Neural cell (in vitro differentiated cells): ENCODE measurements at regions not wholly inside any gene's neighbourhood (a gene's known extent, or its start where the extent isn't known, plus 50 kb on each side); places are given as distances from the start of the nearest gene placed in this dataset.

Source experiments
- POLR2AphosphoS5 ChIP-seq: IDR thresholded peaks from 2 replicates; pipeline ENCODE4 v1.6.1; 2012
- RAD21 ChIP-seq: fragments of 450-650 bp; conservative IDR thresholded peaks from 2 replicates; pipeline ENCODE4 v1.6.1; 2014; ENCODE audit warnings: antibody characterized with exemption, mild to moderate bottlenecking, moderate library complexity
- SMC3 ChIP-seq: fragments of 450-650 bp; conservative IDR thresholded peaks from 2 replicates; pipeline ENCODE4 v1.6.1; 2014; ENCODE audit warnings: antibody characterized with exemption, mild to moderate bottlenecking, moderate library complexity; ENCODE audit not compliant: poor library complexity
- TF ChIP-seq, protein P1 (sequence below): fragments of 450-650 bp; IDR thresholded peaks from 2 replicates; pipeline ENCODE4 v1.5.1; 2014; ENCODE audit warnings: antibody characterized with exemption, mild to moderate bottlenecking, moderate library complexity; ENCODE audit not compliant: poor library complexity, severe bottlenecking

DNA sequence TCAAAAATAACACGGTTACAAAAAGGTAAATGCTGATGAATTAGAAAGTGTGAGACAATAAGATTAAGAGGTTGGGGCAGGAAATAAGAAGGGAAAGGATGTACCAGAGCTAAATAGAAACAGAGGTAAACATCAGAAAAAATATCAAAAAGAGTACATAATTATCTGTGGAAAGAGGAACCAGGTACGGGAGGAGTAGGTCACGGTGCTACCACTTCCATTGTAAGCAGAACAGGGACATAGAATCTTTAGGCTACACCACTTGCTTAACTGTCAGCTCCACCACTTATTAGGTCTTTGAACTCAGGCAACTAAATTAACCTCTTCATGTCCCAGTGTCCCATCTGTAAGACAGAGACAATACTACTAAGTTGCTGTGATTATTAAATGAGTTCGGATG lies 350.3 kb downstream of the LRATD1 start:
- TF ChIP-seq RAD21 (no peak), POLR2AphosphoS5 (no peak), SMC3 (no peak)
- TF ChIP-seq, protein P1, sequence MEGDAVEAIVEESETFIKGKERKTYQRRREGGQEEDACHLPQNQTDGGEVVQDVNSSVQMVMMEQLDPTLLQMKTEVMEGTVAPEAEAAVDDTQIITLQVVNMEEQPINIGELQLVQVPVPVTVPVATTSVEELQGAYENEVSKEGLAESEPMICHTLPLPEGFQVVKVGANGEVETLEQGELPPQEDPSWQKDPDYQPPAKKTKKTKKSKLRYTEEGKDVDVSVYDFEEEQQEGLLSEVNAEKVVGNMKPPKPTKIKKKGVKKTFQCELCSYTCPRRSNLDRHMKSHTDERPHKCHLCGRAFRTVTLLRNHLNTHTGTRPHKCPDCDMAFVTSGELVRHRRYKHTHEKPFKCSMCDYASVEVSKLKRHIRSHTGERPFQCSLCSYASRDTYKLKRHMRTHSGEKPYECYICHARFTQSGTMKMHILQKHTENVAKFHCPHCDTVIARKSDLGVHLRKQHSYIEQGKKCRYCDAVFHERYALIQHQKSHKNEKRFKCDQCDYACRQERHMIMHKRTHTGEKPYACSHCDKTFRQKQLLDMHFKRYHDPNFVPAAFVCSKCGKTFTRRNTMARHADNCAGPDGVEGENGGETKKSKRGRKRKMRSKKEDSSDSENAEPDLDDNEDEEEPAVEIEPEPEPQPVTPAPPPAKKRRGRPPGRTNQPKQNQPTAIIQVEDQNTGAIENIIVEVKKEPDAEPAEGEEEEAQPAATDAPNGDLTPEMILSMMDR = no peak
